Liver (tissue), 8 donors: ENCODE measurements at regions not wholly inside any gene's neighbourhood (a gene's known extent, or its start where the extent isn't known, plus 50 kb on each side); places are given as distances from the start of the nearest gene placed in this dataset.

Source experiments
- DNase-seq: peaks from one replicate; pipeline ENCODE4 v3.0.0-alpha.2; 2017; ENCODE audit warnings: low spot score
- H3K27ac ChIP-seq, 2 donors: one replicate each; pipeline ENCODE4 v1.7.0; 2013; ENCODE audit warnings: inconsistent platforms in 2 of 2, low read length in 2 of 2, control low read depth in 1 of 2, low read depth in 1 of 2, mild to moderate bottlenecking in 1 of 2
- H3K27me3 ChIP-seq, 4 donors: one replicate each; pipeline versions ENCODE4 v1.6.1 to v1.7.0; 2013; ENCODE audit warnings: low read length in 3 of 4, inconsistent platforms in 1 of 4, mild to moderate bottlenecking in 1 of 4, moderate library complexity in 1 of 4; ENCODE audit not compliant: control insufficient read depth in 4 of 4, insufficient read depth in 4 of 4
- H3K36me3 ChIP-seq, 4 donors: one replicate each; pipeline versions ENCODE4 v1.6.1 to v1.7.0; 2013; ENCODE audit warnings: low read length in 3 of 4, mild to moderate bottlenecking in 3 of 4, low read depth in 1 of 4, moderate library complexity in 1 of 4; ENCODE audit not compliant: control insufficient read depth in 4 of 4, insufficient read depth in 3 of 4
- H3K4me1 ChIP-seq, 4 donors: one replicate each; pipeline versions ENCODE4 v1.6.1 to v1.7.0; 2013; ENCODE audit warnings: low read length in 3 of 4, mild to moderate bottlenecking in 3 of 4, moderate library complexity in 1 of 4; ENCODE audit not compliant: control insufficient read depth in 4 of 4, insufficient read depth in 4 of 4
- H3K4me3 ChIP-seq, 3 donors: one replicate each; pipeline versions ENCODE4 v1.6.1 to v1.7.0; 2013; ENCODE audit warnings: low read length in 3 of 3, control low read depth in 1 of 3, low read depth in 1 of 3, mild to moderate bottlenecking in 1 of 3
- H3K9ac ChIP-seq, 2 donors: one replicate each; pipeline ENCODE4 v1.7.0; 2013; ENCODE audit warnings: low read length in 2 of 2, mild to moderate bottlenecking in 2 of 2, moderate library complexity in 2 of 2, control low read depth in 1 of 2, low read depth in 1 of 2
- H3K9me3 ChIP-seq, 4 donors: one replicate each; pipeline versions ENCODE4 v1.6.1 to v1.7.0; 2013; ENCODE audit warnings: low read length in 3 of 4; ENCODE audit not compliant: control insufficient read depth in 4 of 4
- ATF3 ChIP-seq: IDR thresholded peaks from 2 replicates; pipeline ENCODE4 v1.6.1; 2016; ENCODE audit warnings: antibody characterized with exemption
- CTCF ChIP-seq: fragments of 150-350 bp; IDR thresholded peaks from 2 replicates; pipeline ENCODE4 v1.5.1; 2017; ENCODE audit warnings: improper control_type of control experiment, low read depth, low read length; ENCODE audit not compliant: missing input control
- FOXA1 ChIP-seq: IDR thresholded peaks from 2 replicates; pipeline ENCODE4 v1.6.1; 2016; ENCODE audit warnings: antibody characterized with exemption
- FOXA2 ChIP-seq: IDR thresholded peaks from 2 replicates; pipeline ENCODE4 v1.6.1; 2016; ENCODE audit warnings: antibody characterized with exemption
- HNF4A ChIP-seq, 2 donors: conservative IDR thresholded peaks; 2 replicates each; pipeline ENCODE4 v1.6.1; 2016; ENCODE audit warnings: antibody characterized with exemption in 2 of 2, mild to moderate bottlenecking in 2 of 2
- HNF4G ChIP-seq: IDR thresholded peaks from 2 replicates; pipeline ENCODE4 v1.6.1; 2016; ENCODE audit warnings: antibody characterized with exemption
- JUND ChIP-seq, 2 donors: IDR thresholded peaks; 2 replicates each; pipeline ENCODE4 v1.6.1; 2016; ENCODE audit warnings: antibody characterized with exemption in 2 of 2
- MAX ChIP-seq: IDR thresholded peaks from 2 replicates; pipeline ENCODE4 v1.6.1; 2016; ENCODE audit warnings: antibody characterized with exemption
- NR2F2 ChIP-seq: IDR thresholded peaks from 2 replicates; pipeline ENCODE4 v1.6.1; 2016; ENCODE audit warnings: antibody characterized with exemption
- RAD21 ChIP-seq, 2 donors: IDR thresholded peaks; 2 replicates each; pipeline ENCODE4 v1.6.1; 2016; ENCODE audit warnings: antibody characterized with exemption in 2 of 2, mild to moderate bottlenecking in 2 of 2
- REST ChIP-seq: IDR thresholded peaks from 2 replicates; pipeline ENCODE4 v1.6.1; 2016; ENCODE audit warnings: antibody characterized with exemption, mild to moderate bottlenecking
- RXRA ChIP-seq, 2 donors: IDR thresholded peaks; 2 replicates each; pipeline ENCODE4 v1.6.1; 2017 to 2018; ENCODE audit warnings: antibody characterized with exemption in 2 of 2, mild to moderate bottlenecking in 1 of 2
- SP1 ChIP-seq: IDR thresholded peaks from 2 replicates; pipeline ENCODE4 v1.6.1; 2018; ENCODE audit warnings: antibody characterized with exemption, mild to moderate bottlenecking
- TAF1 ChIP-seq: conservative IDR thresholded peaks from 2 replicates; pipeline ENCODE4 v1.6.1; 2016; ENCODE audit warnings: antibody characterized with exemption, mild to moderate bottlenecking
- YY1 ChIP-seq: IDR thresholded peaks from 2 replicates; pipeline ENCODE4 v1.6.1; 2016; ENCODE audit warnings: antibody characterized with exemption, mild to moderate bottlenecking
- ZBTB33 ChIP-seq: IDR thresholded peaks from 2 replicates; pipeline ENCODE4 v1.6.1; 2016; ENCODE audit warnings: antibody characterized with exemption
- WGBS: extraction: QIAGEN DNeasy Blood & Tissue Kit; methylation state at CpG from one replicate; pipeline ENCODE4 v1.1.7; 2013; 5-methylcytosine and 5-hydroxymethylcytosine counted together
- donor health status: healthy.
- donor health status: healthy.
- donor health status: healthy.
- donor health status: healthy.
- donor health status: healthy.

GRCh38 chr12:3924761-3925160 lies 51.6 kb upstream of the PARP11 start:
- no peaks in the 10 kb centered on the region for H3K27me3 ChIP-seq
- no peaks in the 10 kb centered on the region for H3K9me3 ChIP-seq
- H3K27ac ChIP-seq: no peak overlapping the region
- DNase-seq: no peak
- peaks cover 0 to 3% (median under 1%) of the 10 kb centered on the region in 4 donors for H3K4me1 ChIP-seq
- no peak overlapping the region for H3K4me3 ChIP-seq
- H3K36me3 ChIP-seq: no peaks in the 10 kb centered on the region
- TF ChIP-seq CTCF: no peak
- TF ChIP-seq HNF4A (conservative IDR thresholded peaks at IDR 0.05): no peak
- TF ChIP-seq YY1: no peak
- no peak for TF ChIP-seq NR2F2
- H3K9ac ChIP-seq: no peak overlapping the region
- 74% methylated on average over 3 of the region's 3 CpGs for WGBS

GRCh38 chr12:3923021-3923420 lies 49.8 kb upstream of the PARP11 start:
- H3K27me3 ChIP-seq: no peaks in the 10 kb centered on the region
- no peak for DNase-seq
- 71% methylated on average over 3 of the region's 3 CpGs for WGBS

More at GRCh38 chr12:3923021-3923420, 49.8 kb upstream of the PARP11 start:
- no peak overlapping the region for H3K9ac ChIP-seq
- no peak for TF ChIP-seq TAF1
- no peak for TF ChIP-seq FOXA1
- TF ChIP-seq MAX: no peak
- no peak for TF ChIP-seq HNF4A (conservative IDR thresholded peaks at IDR 0.05)
- TF ChIP-seq FOXA2: no peak
- TF ChIP-seq CTCF: no peak
- no peak for TF ChIP-seq HNF4G
- no peak for TF ChIP-seq ZBTB33
- TF ChIP-seq RXRA (IDR thresholded peaks at IDR 0.05): no peak
- no peak for TF ChIP-seq REST
- TF ChIP-seq YY1: no peak
- TF ChIP-seq SP1: no peak
- no peak for TF ChIP-seq ATF3
- no peak for TF ChIP-seq JUND (IDR thresholded peaks at IDR 0.05)
- no peak for TF ChIP-seq RAD21 (IDR thresholded peaks at IDR 0.05)
- no peaks in the 10 kb centered on the region for H3K36me3 ChIP-seq
- no peak overlapping the region for H3K4me3 ChIP-seq
- H3K4me1 ChIP-seq: peaks cover 0 to 3% (median under 1%) of the 10 kb centered on the region in 4 donors
- no peaks in the 10 kb centered on the region for H3K9me3 ChIP-seq
- no peak overlapping the region for H3K27ac ChIP-seq
